GM23248 (cell line): ENCODE measurements at regions not wholly inside any gene's neighbourhood (a gene's known extent, or its start where the extent isn't known, plus 50 kb on each side); places are given as distances from the start of the nearest gene placed in this dataset.

Source experiments
- EZH2 ChIP-seq: fragments of 200-600 bp; sonication (generic); IDR thresholded peaks from 2 replicates; pipeline ENCODE4 v1.6.1; 2018; ENCODE audit warnings: antibody characterized with exemption, mild to moderate bottlenecking; ENCODE audit not compliant: insufficient read depth, poor library complexity, severe bottlenecking
- EZH2phosphoT487 ChIP-seq: fragments of 200-600 bp; sonication (generic); IDR thresholded peaks from 2 replicates; pipeline ENCODE4 v1.6.1; 2018; ENCODE audit warnings: antibody characterized with exemption, moderate library complexity, mild to moderate bottlenecking, low read depth; ENCODE audit not compliant: insufficient read depth

DNA sequence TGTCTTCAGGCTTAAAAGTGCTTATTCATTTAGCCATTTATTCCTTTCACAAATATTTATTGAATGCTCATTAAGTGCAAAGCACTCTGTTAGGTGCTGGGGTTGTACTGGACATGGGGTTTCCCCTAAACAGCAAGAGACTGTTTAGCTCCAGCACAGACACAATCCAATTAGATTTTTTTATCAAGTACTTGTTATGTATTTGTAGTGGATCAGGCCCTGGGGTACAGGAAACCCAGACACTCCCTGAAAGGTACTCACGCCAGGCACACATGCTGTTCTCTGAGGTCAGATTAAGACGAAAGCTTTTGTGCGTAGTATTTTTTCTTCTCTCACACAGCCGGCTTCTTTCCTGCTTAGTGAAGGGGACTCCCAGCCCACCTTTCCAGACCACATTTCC, 218.1 kb upstream of the PLET1 start:
- no peak for TF ChIP-seq EZH2phosphoT487
- TF ChIP-seq EZH2 = no peak
